ENCODE measurements at regions not wholly inside any gene's neighbourhood (a gene's known extent, or its start where the extent isn't known, plus 50 kb on each side); places are given as distances from the start of the nearest gene placed in this dataset.
A peak's percentile ranks its signal among the peaks of the same experiment; 100 is the strongest.

DNA sequence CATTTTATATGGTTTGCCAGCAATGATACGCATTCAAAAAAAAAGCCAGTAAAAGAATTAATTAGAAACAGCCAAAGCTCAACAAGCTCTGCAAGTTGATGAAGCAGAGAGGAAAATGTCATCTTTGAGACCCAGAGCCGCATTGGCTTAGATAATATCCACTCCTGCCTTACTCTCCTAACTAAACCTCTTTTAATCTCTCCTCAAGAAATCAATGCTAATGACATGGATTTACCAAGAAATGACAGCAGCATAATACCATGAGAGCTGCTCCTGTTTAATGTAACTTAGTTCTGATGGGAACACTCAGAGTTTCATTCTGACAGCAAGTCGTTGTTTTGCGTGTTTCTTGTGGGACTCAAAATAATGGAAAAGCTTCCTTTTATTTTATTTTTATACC lies 1099.4 kb upstream of the PIK3C3 start:
- no peaks in the 10 kb centered on the region for H3K4me1 ChIP-seq (ENCODE audit: control insufficient read depth in 2 of 3, insufficient read depth in 2 of 3, low read depth in 1 of 3, low read length in 3 of 3)
- no peak overlapping the region for H3K27ac ChIP-seq (ENCODE audit: low read depth in 2 of 2, low read length in 2 of 2)
- no peaks in the 10 kb centered on the region for H3K9me3 ChIP-seq (ENCODE audit: control insufficient read depth in 2 of 3, insufficient read depth in 1 of 3, low read length in 3 of 3)
- no peaks in the 10 kb centered on the region for H3K27me3 ChIP-seq (ENCODE audit: control insufficient read depth, insufficient read depth, low read length)
- FAIRE-seq (no peak), DNase-seq (no peak)
- H3K4me3 ChIP-seq (ENCODE audit: low read length in 3 of 3), result no peak overlapping the region
- TF ChIP-seq, protein P1, sequence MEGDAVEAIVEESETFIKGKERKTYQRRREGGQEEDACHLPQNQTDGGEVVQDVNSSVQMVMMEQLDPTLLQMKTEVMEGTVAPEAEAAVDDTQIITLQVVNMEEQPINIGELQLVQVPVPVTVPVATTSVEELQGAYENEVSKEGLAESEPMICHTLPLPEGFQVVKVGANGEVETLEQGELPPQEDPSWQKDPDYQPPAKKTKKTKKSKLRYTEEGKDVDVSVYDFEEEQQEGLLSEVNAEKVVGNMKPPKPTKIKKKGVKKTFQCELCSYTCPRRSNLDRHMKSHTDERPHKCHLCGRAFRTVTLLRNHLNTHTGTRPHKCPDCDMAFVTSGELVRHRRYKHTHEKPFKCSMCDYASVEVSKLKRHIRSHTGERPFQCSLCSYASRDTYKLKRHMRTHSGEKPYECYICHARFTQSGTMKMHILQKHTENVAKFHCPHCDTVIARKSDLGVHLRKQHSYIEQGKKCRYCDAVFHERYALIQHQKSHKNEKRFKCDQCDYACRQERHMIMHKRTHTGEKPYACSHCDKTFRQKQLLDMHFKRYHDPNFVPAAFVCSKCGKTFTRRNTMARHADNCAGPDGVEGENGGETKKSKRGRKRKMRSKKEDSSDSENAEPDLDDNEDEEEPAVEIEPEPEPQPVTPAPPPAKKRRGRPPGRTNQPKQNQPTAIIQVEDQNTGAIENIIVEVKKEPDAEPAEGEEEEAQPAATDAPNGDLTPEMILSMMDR (IDR thresholded peaks at IDR 0.05; ENCODE audit: borderline replicate concordance, extremely low read depth, insufficient read depth), result no peak
- no peaks in the 10 kb centered on the region for H3K36me3 ChIP-seq (ENCODE audit: control insufficient read depth in 2 of 3, insufficient read depth in 3 of 3, low read length in 3 of 3)
- H3K9ac ChIP-seq (ENCODE audit: low read length in 3 of 3), result no peak overlapping the region
- intact Hi-C loops (cut with DNase I), result no loop called here

DNA sequence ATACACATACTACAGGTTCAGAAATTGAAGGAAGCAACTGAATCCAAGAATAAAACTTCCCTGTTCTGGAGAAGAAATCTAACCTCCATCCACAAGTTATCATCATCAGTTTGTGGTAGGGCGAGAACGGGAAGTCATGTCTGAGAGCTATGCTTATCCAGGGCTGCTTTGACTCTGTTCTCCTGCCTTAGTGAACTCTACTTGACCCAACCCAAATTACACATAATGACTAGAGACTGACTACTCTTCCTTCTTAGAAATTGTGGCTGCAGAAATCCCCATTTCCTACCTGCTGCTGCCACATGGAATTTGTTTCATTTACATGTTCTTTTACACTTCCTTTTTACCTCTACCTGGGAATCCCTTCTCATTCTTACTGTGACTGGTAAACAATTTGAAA lies 1102.6 kb upstream of the PIK3C3 start:
- Histone ChIP-seq H3K4me1 (ENCODE audit: control insufficient read depth in 2 of 3, insufficient read depth in 2 of 3, low read depth in 1 of 3, low read length in 3 of 3) (no peaks in the 10 kb centered on the region), H3K9ac (ENCODE audit: low read length in 3 of 3) (no peak overlapping the region), H3K27ac (ENCODE audit: low read depth in 2 of 2, low read length in 2 of 2) (no peak overlapping the region), H3K27me3 (ENCODE audit: control insufficient read depth, insufficient read depth, low read length) (no peaks in the 10 kb centered on the region), H3K9me3 (ENCODE audit: control insufficient read depth in 2 of 3, insufficient read depth in 1 of 3, low read length in 3 of 3) (no peaks in the 10 kb centered on the region), H3K4me3 (ENCODE audit: low read length in 3 of 3) (no peak overlapping the region), H3K36me3 (ENCODE audit: control insufficient read depth in 2 of 3, insufficient read depth in 3 of 3, low read length in 3 of 3) (no peaks in the 10 kb centered on the region)
- no peak for DNase-seq
- no peak for FAIRE-seq
- TF ChIP-seq, protein P1 (IDR thresholded peaks at IDR 0.05; ENCODE audit: borderline replicate concordance, extremely low read depth, insufficient read depth), result no peak
- intact Hi-C loops (cut with DNase I), result no loop called here

DNA sequence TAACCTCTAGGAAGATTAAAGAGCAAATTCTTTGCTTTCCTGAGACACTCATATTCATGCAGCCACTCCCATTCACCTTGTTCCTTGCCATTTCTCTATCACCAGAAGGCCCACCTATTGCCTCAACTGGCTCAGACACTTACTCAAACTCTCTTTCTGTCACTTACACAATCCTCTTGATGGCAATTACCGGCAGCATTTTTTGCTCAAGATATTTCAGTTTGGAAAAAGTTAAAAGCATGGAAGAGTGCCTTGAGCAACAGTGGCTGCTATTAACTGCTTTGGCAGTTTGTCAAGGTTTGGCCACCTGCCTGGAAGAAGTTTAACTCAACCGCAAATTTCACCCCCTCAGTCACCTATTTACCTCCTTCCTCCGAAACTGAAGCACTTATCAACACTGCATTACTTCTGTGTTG lies 1104.0 kb upstream of the PIK3C3 start:
- no peak overlapping the region for H3K4me3 ChIP-seq (ENCODE audit: low read length in 3 of 3)

More for the DNA sequence above, 1104.0 kb upstream of the PIK3C3 start:
- Histone ChIP-seq H3K36me3 (ENCODE audit: control insufficient read depth in 2 of 3, insufficient read depth in 3 of 3, low read length in 3 of 3) (no peaks in the 10 kb centered on the region), H3K27me3 (ENCODE audit: control insufficient read depth, insufficient read depth, low read length) (no peaks in the 10 kb centered on the region), H3K9me3 (ENCODE audit: control insufficient read depth in 2 of 3, insufficient read depth in 1 of 3, low read length in 3 of 3) (no peaks in the 10 kb centered on the region), H3K27ac (ENCODE audit: low read depth in 2 of 2, low read length in 2 of 2) (no peak overlapping the region), H3K4me1 (ENCODE audit: control insufficient read depth in 2 of 3, insufficient read depth in 2 of 3, low read depth in 1 of 3, low read length in 3 of 3) (no peaks in the 10 kb centered on the region), H3K9ac (ENCODE audit: low read length in 3 of 3) (no peak overlapping the region)
- TF ChIP-seq, protein P1 (IDR thresholded peaks at IDR 0.05; ENCODE audit: borderline replicate concordance, extremely low read depth, insufficient read depth), result no peak
- intact Hi-C loops (cut with DNase I), result no loop called here
- no peak for FAIRE-seq
- peak in 2 of 5 donors; percentile 30 to 65 for DNase-seq
